Activated T-cell treated with anti-CD3 and anti-CD28 coated beads, Interleukin-2, amount 50 U/mL, for 4 hours (primary cell): ENCODE measurements at regions not wholly inside any gene's neighbourhood (a gene's known extent, or its start where the extent isn't known, plus 50 kb on each side); places are given as distances from the start of the nearest gene placed in this dataset.

ENCODE experiments used
- ATAC-seq, 2 donors: fragments of 200-7000 bp; cut with Tn5 transposase; one replicate each; pipeline ENCODE4 v1.10.0; 2021
- DNase-seq: peaks from one replicate; pipeline ENCODE4 v3.0.0-alpha.2; 2020
- H3K27me3 Mint-ChIP-seq: one replicate; pipeline ENCODE4 v1.8.0; 2021; ENCODE audit warnings: low read depth, mixed read lengths
- H3K36me3 Mint-ChIP-seq: one replicate; pipeline ENCODE4 v1.8.0; 2022; ENCODE audit warnings: mixed read lengths; ENCODE audit not compliant: insufficient read depth
- H3K4me1 Mint-ChIP-seq: one replicate; pipeline ENCODE4 v1.8.0; 2021; ENCODE audit warnings: low read depth, mixed read lengths
- H3K4me3 Mint-ChIP-seq: one replicate; pipeline ENCODE4 v1.8.0; 2021; ENCODE audit warnings: mild to moderate bottlenecking, moderate library complexity, mixed read lengths
- H3K9me3 Mint-ChIP-seq: one replicate; pipeline ENCODE4 v1.8.0; 2021; ENCODE audit warnings: mixed read lengths

GRCh38 chr15:97783240-97783639 is 177.3 kb upstream of the ARRDC4 start:
- ATAC-seq: no peak
- Mint-ChIP-seq H3K4me3 (no peak overlapping the region), H3K4me1 (no peaks in the 10 kb centered on the region), H3K9me3 (no peaks in the 10 kb centered on the region), H3K36me3 (no peaks in the 10 kb centered on the region), H3K27me3 (no peaks in the 10 kb centered on the region)
- DNase-seq: no peak

GRCh38 chr15:97786741-97787140 is 173.8 kb upstream of the ARRDC4 start:
- Mint-ChIP-seq H3K9me3 (no peaks in the 10 kb centered on the region), H3K27me3 (peaks cover 2% of the 10 kb centered on the region), H3K4me3 (no peak overlapping the region), H3K4me1 (no peaks in the 10 kb centered on the region), H3K36me3 (no peaks in the 10 kb centered on the region)
- ATAC-seq (no peak), DNase-seq (no peak)

GRCh38 chr15:97790180-97790579 is 170.3 kb upstream of the ARRDC4 start:
- H3K4me3 Mint-ChIP-seq: no peak overlapping the region
- no peaks in the 10 kb centered on the region for H3K4me1 Mint-ChIP-seq
- ATAC-seq (no peak), DNase-seq (no peak)
- H3K36me3 Mint-ChIP-seq: no peaks in the 10 kb centered on the region
- H3K27me3 Mint-ChIP-seq: peaks cover 2% of the 10 kb centered on the region
- no peaks in the 10 kb centered on the region for H3K9me3 Mint-ChIP-seq

- Mint-ChIP-seq H3K36me3 (no peaks in the 10 kb centered on the region), H3K4me1 (no peaks in the 10 kb centered on the region)
- DNase-seq: no peak
These were observed 168.4 kb upstream of the ARRDC4 start for GRCh38 chr15:97791824-97792792.

GRCh38 chr15:97804950-97805349 is 155.6 kb upstream of the ARRDC4 start:
- ATAC-seq: no peak
- no peak for DNase-seq
- H3K36me3 Mint-ChIP-seq: no peaks in the 10 kb centered on the region
- H3K4me3 Mint-ChIP-seq: no peak overlapping the region
- H3K9me3 Mint-ChIP-seq: no peaks in the 10 kb centered on the region
- H3K27me3 Mint-ChIP-seq: no peaks in the 10 kb centered on the region
- H3K4me1 Mint-ChIP-seq: no peaks in the 10 kb centered on the region

More at GRCh38 chr15:97791824-97792792, 168.4 kb upstream of the ARRDC4 start:
- no peak for ATAC-seq
- Mint-ChIP-seq H3K27me3 (peaks cover 2% of the 10 kb centered on the region), H3K9me3 (no peaks in the 10 kb centered on the region), H3K4me3 (no peak overlapping the region)

GRCh38 chr15:97806766-97807165 is 153.7 kb upstream of the ARRDC4 start:
- no peaks in the 10 kb centered on the region for H3K27me3 Mint-ChIP-seq
- H3K36me3 Mint-ChIP-seq: no peaks in the 10 kb centered on the region
- no peaks in the 10 kb centered on the region for H3K4me1 Mint-ChIP-seq
- H3K9me3 Mint-ChIP-seq: no peaks in the 10 kb centered on the region
- ATAC-seq (no peak), DNase-seq (no peak)
- no peak overlapping the region for H3K4me3 Mint-ChIP-seq

- DNase-seq (no peak), ATAC-seq (no peak)
- no peaks in the 10 kb centered on the region for H3K4me1 Mint-ChIP-seq
- H3K36me3 Mint-ChIP-seq: no peaks in the 10 kb centered on the region
- H3K4me3 Mint-ChIP-seq: no peak overlapping the region
- H3K27me3 Mint-ChIP-seq: no peaks in the 10 kb centered on the region
- H3K9me3 Mint-ChIP-seq: peaks cover 5% of the 10 kb centered on the region
These were observed 144.7 kb upstream of the ARRDC4 start for GRCh38 chr15:97815835-97816234.

- Mint-ChIP-seq H3K36me3 (no peaks in the 10 kb centered on the region), H3K4me1 (no peaks in the 10 kb centered on the region), H3K27me3 (no peaks in the 10 kb centered on the region), H3K9me3 (peaks cover 7% of the 10 kb centered on the region), H3K4me3 (no peak overlapping the region)
- no peak for ATAC-seq
- DNase-seq: no peak
These were observed 143.1 kb upstream of the ARRDC4 start for GRCh38 chr15:97817276-97817890.

GRCh38 chr15:97836003-97836402 is 124.5 kb upstream of the ARRDC4 start:
- Mint-ChIP-seq H3K36me3 (no peaks in the 10 kb centered on the region), H3K27me3 (no peaks in the 10 kb centered on the region), H3K9me3 (peaks cover 15% of the 10 kb centered on the region), H3K4me3 (no peak overlapping the region), H3K4me1 (no peaks in the 10 kb centered on the region)
- DNase-seq: no peak
- no peak for ATAC-seq

- Mint-ChIP-seq H3K27me3 (no peaks in the 10 kb centered on the region), H3K4me1 (no peaks in the 10 kb centered on the region), H3K4me3 (no peak overlapping the region), H3K9me3 (peaks cover 5% of the 10 kb centered on the region), H3K36me3 (no peaks in the 10 kb centered on the region)
- ATAC-seq (no peak), DNase-seq (no peak)
These were observed 122.6 kb upstream of the ARRDC4 start for GRCh38 chr15:97837896-97838295.

- Mint-ChIP-seq H3K9me3 (peaks cover 4% of the 10 kb centered on the region), H3K36me3 (no peaks in the 10 kb centered on the region), H3K4me1 (no peaks in the 10 kb centered on the region), H3K27me3 (no peaks in the 10 kb centered on the region), H3K4me3 (no peak overlapping the region)
- DNase-seq (no peak), ATAC-seq (no peak)
These were observed 121.8 kb upstream of the ARRDC4 start for GRCh38 chr15:97838606-97839210.

- no peak for DNase-seq
- ATAC-seq: no peak
- H3K9me3 Mint-ChIP-seq: peaks cover 4% of the 10 kb centered on the region
- no peaks in the 10 kb centered on the region for H3K4me1 Mint-ChIP-seq
- no peak overlapping the region for H3K4me3 Mint-ChIP-seq
- H3K27me3 Mint-ChIP-seq: no peaks in the 10 kb centered on the region
- no peaks in the 10 kb centered on the region for H3K36me3 Mint-ChIP-seq
These were observed 120.0 kb upstream of the ARRDC4 start for GRCh38 chr15:97840501-97840900.

- no peak for DNase-seq
- ATAC-seq: no peak
- Mint-ChIP-seq H3K27me3 (no peaks in the 10 kb centered on the region), H3K4me1 (no peaks in the 10 kb centered on the region), H3K36me3 (no peaks in the 10 kb centered on the region), H3K4me3 (no peak overlapping the region), H3K9me3 (no peaks in the 10 kb centered on the region)
These were observed 118.9 kb upstream of the ARRDC4 start for GRCh38 chr15:97841558-97841957.

- H3K36me3 Mint-ChIP-seq: no peaks in the 10 kb centered on the region
- ATAC-seq: no peak
- peaks cover 5% of the 10 kb centered on the region for H3K9me3 Mint-ChIP-seq
These were observed 111.3 kb upstream of the ARRDC4 start for GRCh38 chr15:97849183-97849582.

GRCh38 chr15:97858296-97858695 is 102.2 kb upstream of the ARRDC4 start:
- no peak for ATAC-seq
- H3K27me3 Mint-ChIP-seq: no peaks in the 10 kb centered on the region

More at GRCh38 chr15:97849183-97849582, 111.3 kb upstream of the ARRDC4 start:
- Mint-ChIP-seq H3K27me3 (no peaks in the 10 kb centered on the region), H3K4me3 (no peak overlapping the region), H3K4me1 (no peaks in the 10 kb centered on the region)
- no peak for DNase-seq

More at GRCh38 chr15:97858296-97858695, 102.2 kb upstream of the ARRDC4 start:
- Mint-ChIP-seq H3K4me3 (no peak overlapping the region), H3K9me3 (peaks cover 13% of the 10 kb centered on the region), H3K4me1 (no peaks in the 10 kb centered on the region), H3K36me3 (no peaks in the 10 kb centered on the region)
- DNase-seq: no peak
